ENCODE measurements at regions not wholly inside any gene's neighbourhood (a gene's known extent, or its start where the extent isn't known, plus 50 kb on each side); places are given as distances from the start of the nearest gene placed in this dataset.

- H3K27ac ChIP-seq = no peak overlapping the region
- H3K27me3 ChIP-seq = no peaks in the 10 kb centered on the region
- no peak for DNase-seq
- H3K4me3 ChIP-seq = no peak overlapping the region
- no peaks in the 10 kb centered on the region for H3K4me1 ChIP-seq
- no peaks in the 10 kb centered on the region for H3K9me3 ChIP-seq
- no peak for TF ChIP-seq CTCF (IDR thresholded peaks at IDR 0.05)
- H3K36me3 ChIP-seq = no peaks in the 10 kb centered on the region
- no peak for ATAC-seq
- intact Hi-C loops (cut with DNase I) = no loop called here
These were observed 286.0 kb downstream of the ADGRL2 start for GRCh38 chr1:82086739-82087138.

GRCh38 chr1:82079607-82080006 lies 278.9 kb downstream of the ADGRL2 start:
- no peak for ATAC-seq
- peaks cover 0 to 4% of the 10 kb centered on the region in 2 donors for H3K9me3 ChIP-seq
- TF ChIP-seq CTCF (IDR thresholded peaks at IDR 0.05) = no peak
- no peaks in the 10 kb centered on the region for H3K27me3 ChIP-seq
- intact Hi-C loops (cut with DNase I) = no loop called here
- no peak overlapping the region for H3K27ac ChIP-seq
- no peak overlapping the region for H3K4me3 ChIP-seq
- H3K36me3 ChIP-seq = no peaks in the 10 kb centered on the region
- no peaks in the 10 kb centered on the region for H3K4me1 ChIP-seq
- DNase-seq = no peak

- DNase-seq = no peak
- Histone ChIP-seq H3K27ac (no peak overlapping the region), H3K4me1 (no peaks in the 10 kb centered on the region), H3K4me3 (no peak overlapping the region), H3K9me3 (no peaks in the 10 kb centered on the region), H3K27me3 (no peaks in the 10 kb centered on the region), H3K36me3 (no peaks in the 10 kb centered on the region)
- TF ChIP-seq CTCF (IDR thresholded peaks at IDR 0.05) = no peak
- intact Hi-C loops (cut with DNase I) = no loop called here
- ATAC-seq = no peak
These were observed 272.9 kb downstream of the ADGRL2 start for GRCh38 chr1:82073659-82074058.

GRCh38 chr1:82073071-82073470 lies 272.3 kb downstream of the ADGRL2 start:
- no peak overlapping the region for H3K27ac ChIP-seq
- ATAC-seq (no peak), DNase-seq (no peak)
- H3K4me3 ChIP-seq = no peak overlapping the region
- no peaks in the 10 kb centered on the region for H3K4me1 ChIP-seq
- H3K27me3 ChIP-seq = no peaks in the 10 kb centered on the region
- H3K9me3 ChIP-seq = no peaks in the 10 kb centered on the region
- intact Hi-C loops (cut with DNase I) = no loop called here
- no peak for TF ChIP-seq CTCF (IDR thresholded peaks at IDR 0.05)
- H3K36me3 ChIP-seq = no peaks in the 10 kb centered on the region

GRCh38 chr1:82065916-82066315 lies 265.2 kb downstream of the ADGRL2 start:
- Histone ChIP-seq H3K4me1 (no peaks in the 10 kb centered on the region), H3K4me3 (no peak overlapping the region), H3K36me3 (no peaks in the 10 kb centered on the region), H3K27ac (no peak overlapping the region), H3K27me3 (no peaks in the 10 kb centered on the region), H3K9me3 (no peaks in the 10 kb centered on the region)
- intact Hi-C loops (cut with DNase I) = no loop called here
- no peak for TF ChIP-seq CTCF (IDR thresholded peaks at IDR 0.05)
- ATAC-seq (no peak), DNase-seq (no peak)

Data from left lung (tissue), 4 donors.